Aorta (tissue), 5 donors: ENCODE measurements at regions not wholly inside any gene's neighbourhood (a gene's known extent, or its start where the extent isn't known, plus 50 kb on each side); places are given as distances from the start of the nearest gene placed in this dataset.

Experiments
- ATAC-seq: fragments of 200-7000 bp; cut with Tn5 transposase; one replicate; pipeline ENCODE4 v1.9.1; 2022; ENCODE audit warnings: moderate library complexity; ENCODE audit not compliant: low FRiP score
- DNase-seq, 2 donors: peaks; one replicate each; pipeline ENCODE4 v3.0.0-alpha.2; 2020
- H3K27ac ChIP-seq, 2 donors: one replicate each; pipeline ENCODE4 v1.5.1; 2013; ENCODE audit warnings: low read length in 2 of 2, mild to moderate bottlenecking in 2 of 2, moderate library complexity in 2 of 2, control low read depth in 1 of 2, inconsistent platforms in 1 of 2, low read depth in 1 of 2
- H3K27me3 ChIP-seq, 2 donors: one replicate each; pipeline ENCODE4 v1.6.1; 2013; ENCODE audit warnings: control low read depth in 1 of 2, low read length in 1 of 2, mild to moderate bottlenecking in 1 of 2, moderate library complexity in 1 of 2; ENCODE audit not compliant: insufficient read depth in 2 of 2, control insufficient read depth in 1 of 2
- H3K36me3 ChIP-seq, 2 donors: one replicate each; pipeline ENCODE4 v1.6.1; 2013; ENCODE audit warnings: control low read depth in 1 of 2, low read length in 1 of 2, mild to moderate bottlenecking in 1 of 2; ENCODE audit not compliant: insufficient read depth in 2 of 2, control insufficient read depth in 1 of 2
- H3K4me1 ChIP-seq, 2 donors: one replicate each; pipeline ENCODE4 v1.6.1; 2013; ENCODE audit warnings: low read length in 2 of 2, control low read depth in 1 of 2, mild to moderate bottlenecking in 1 of 2, moderate library complexity in 1 of 2; ENCODE audit not compliant: insufficient read depth in 2 of 2, control insufficient read depth in 1 of 2
- H3K4me3 ChIP-seq, 2 donors: one replicate each; pipeline ENCODE4 v1.5.1; 2013; ENCODE audit warnings: low read length in 2 of 2, control low read depth in 1 of 2, mild to moderate bottlenecking in 1 of 2
- H3K9me3 ChIP-seq: one replicate; pipeline ENCODE4 v1.6.1; 2013; ENCODE audit warnings: mild to moderate bottlenecking, low read length; ENCODE audit not compliant: control insufficient read depth
- WGBS, 2 donors: extraction: QIAGEN DNeasy Blood & Tissue Kit; methylation state at CpG; one replicate each; pipeline ENCODE4 v1.1.7; 2013; 5-methylcytosine and 5-hydroxymethylcytosine counted together
- intact Hi-C, 2 donors: fragments of 100-400 bp; cut with DNase I; formaldehyde crosslinking; loops; one replicate each; pipeline versions ENCODE4 v1.14.2 to v1.15.0; 2022
- donor health status: healthy with polysubstance abuse.
- donor health status: Bipolar disorder and iron deficiency.
- donor health status: DM: no; HTN: no; CAD: no.
- donor health status: DM: no; HTN: no; CAD: no.
- donor health status: DM: yes; HTN: yes; CAD: no.

DNA sequence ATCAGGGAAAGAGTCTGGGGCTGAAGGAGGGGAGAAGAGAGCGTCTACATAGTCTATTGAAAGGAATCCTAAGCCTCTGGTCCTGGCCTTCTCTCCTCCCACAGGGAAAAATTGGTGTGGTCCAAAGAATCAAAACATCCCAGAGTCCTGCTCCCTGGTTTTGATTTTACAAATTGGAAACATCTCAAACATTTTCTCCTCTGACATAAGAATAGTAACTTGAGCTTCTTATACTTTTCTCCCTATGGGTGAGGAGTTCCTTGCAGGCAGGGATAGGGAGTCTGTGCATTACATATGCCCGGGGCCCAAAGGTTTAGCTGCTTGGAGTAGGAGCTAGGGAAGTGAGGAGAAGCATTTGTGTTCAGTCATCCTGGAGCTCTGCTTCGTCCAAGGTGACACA, 120.0 kb upstream of the GGTLC1 start:
- intact Hi-C loops, result no loop called here
- WGBS, 2 donors, result 76 to 81% methylated on average over 3 of the region's 3 CpGs
- Histone ChIP-seq H3K27ac (no peak overlapping the region), H3K9me3 (no peaks in the 10 kb centered on the region), H3K27me3 (no peaks in the 10 kb centered on the region), H3K4me3 (no peak overlapping the region), H3K4me1 (no peaks in the 10 kb centered on the region), H3K36me3 (no peaks in the 10 kb centered on the region)
- no peak for DNase-seq
- ATAC-seq, result no peak

DNA sequence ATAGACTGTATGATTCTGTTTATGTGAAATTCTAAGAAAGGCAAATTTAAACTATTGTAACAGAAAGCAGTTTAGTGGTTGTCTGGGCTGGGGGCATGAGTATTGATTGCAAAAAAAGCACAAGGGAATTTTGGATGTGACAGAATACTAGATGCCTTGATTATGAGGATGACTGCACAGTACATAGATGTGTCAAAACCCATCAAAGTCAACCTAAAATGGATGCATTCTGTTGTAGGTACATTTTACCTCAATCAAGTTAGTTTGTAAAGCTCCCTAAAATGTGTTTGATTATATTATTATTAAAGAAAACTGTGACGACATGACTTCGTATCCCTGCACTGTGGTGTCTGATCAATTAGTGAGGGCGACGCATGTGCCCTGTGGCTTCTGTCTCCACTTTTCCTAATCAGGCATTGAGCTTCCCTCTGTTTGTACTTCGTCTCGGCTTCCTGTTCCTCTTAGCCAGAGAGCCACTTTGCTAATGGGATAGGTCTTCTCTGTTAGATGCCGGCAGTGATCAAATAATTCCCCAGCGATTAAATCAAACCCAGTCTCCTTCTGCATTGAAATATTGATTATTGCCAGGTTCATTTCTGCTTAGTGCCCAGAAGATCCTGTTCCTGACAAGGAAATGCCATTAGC, 118.3 kb upstream of the GGTLC1 start:
- H3K27me3 ChIP-seq, result no peaks in the 10 kb centered on the region
- DNase-seq (no peak), ATAC-seq (no peak)
- no peaks in the 10 kb centered on the region for H3K9me3 ChIP-seq
- intact Hi-C loops, result no loop called here
- no peaks in the 10 kb centered on the region for H3K36me3 ChIP-seq
- WGBS, 2 donors, result 78 to 82% methylated on average over 8 of the region's 8 CpGs
- H3K4me3 ChIP-seq, result no peak overlapping the region
- H3K4me1 ChIP-seq, result no peaks in the 10 kb centered on the region
- no peak overlapping the region for H3K27ac ChIP-seq

- 66 to 68% methylated on average over 4 of the region's 4 CpGs for WGBS, 2 donors
Measured at GRCh38 chr20:24106150-24106800, 117.7 kb upstream of the GGTLC1 start.

DNA sequence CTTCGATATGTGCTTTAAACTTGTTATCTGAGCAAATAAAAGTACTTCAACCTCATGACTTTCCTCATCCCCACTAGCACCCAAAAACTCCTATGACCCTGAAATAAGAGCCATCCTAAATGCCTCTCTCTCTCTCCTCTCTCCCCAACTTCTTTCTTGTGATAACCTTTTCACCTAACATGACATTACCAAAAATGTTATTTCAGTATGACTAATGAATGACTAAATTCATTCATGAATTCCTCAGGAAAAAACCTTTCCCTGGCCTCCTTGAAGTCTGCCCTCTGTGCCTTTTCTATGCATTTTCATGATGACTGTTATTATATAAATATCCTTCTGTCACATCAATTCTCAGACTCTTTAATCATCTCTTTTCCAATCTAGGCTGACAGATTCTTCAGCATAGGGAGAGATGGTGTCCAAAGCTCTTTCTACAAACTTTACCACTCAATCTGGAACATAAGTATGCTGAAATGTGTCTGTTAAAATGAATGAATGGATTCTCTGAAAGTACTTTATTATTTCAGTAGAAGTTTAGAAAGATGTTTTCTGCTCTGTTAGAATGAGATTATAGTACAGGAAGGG, 114.3 kb upstream of the GGTLC1 start:
- intact Hi-C loops, result no loop called here
- H3K4me3 ChIP-seq, result no peak overlapping the region
- 35 to 50% methylated on average over 1 of the region's 1 CpG for WGBS, 2 donors
- no peak for ATAC-seq
- no peaks in the 10 kb centered on the region for H3K4me1 ChIP-seq
- H3K27ac ChIP-seq, result no peak overlapping the region
- H3K27me3 ChIP-seq, result no peaks in the 10 kb centered on the region
- no peaks in the 10 kb centered on the region for H3K36me3 ChIP-seq
- DNase-seq, result no peak
- no peaks in the 10 kb centered on the region for H3K9me3 ChIP-seq

More at GRCh38 chr20:24106150-24106800, 117.7 kb upstream of the GGTLC1 start:
- Histone ChIP-seq H3K36me3 (no peaks in the 10 kb centered on the region), H3K27ac (no peak overlapping the region), H3K9me3 (no peaks in the 10 kb centered on the region), H3K4me3 (no peak overlapping the region), H3K27me3 (no peaks in the 10 kb centered on the region), H3K4me1 (no peaks in the 10 kb centered on the region)
- intact Hi-C loops, result no loop called here
- ATAC-seq (no peak), DNase-seq (no peak)

DNA sequence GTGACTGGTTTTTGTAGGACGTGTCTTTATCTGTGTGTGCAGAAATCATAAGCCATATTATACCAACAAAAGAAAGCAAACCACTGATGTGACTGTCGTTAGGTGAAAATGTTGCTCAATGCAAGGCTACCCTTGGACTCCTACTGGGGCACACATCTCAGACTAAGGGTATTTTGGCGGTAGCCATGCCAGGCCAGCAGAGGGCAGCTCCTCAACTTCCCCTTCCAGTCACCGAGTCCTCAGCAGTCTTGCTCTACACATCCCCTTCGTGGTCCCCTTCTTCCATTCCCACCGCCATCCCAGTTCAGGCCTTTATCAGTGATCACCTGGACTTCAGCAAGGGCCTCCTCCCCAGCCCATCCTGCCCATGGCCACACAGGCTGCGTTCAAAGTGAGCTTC, 113.7 kb upstream of the GGTLC1 start:
- Histone ChIP-seq H3K4me1 (no peaks in the 10 kb centered on the region), H3K27me3 (no peaks in the 10 kb centered on the region), H3K27ac (no peak overlapping the region), H3K4me3 (no peak overlapping the region), H3K36me3 (no peaks in the 10 kb centered on the region), H3K9me3 (no peaks in the 10 kb centered on the region)
- WGBS, 2 donors, result 55 to 66% methylated on average over 7 of the region's 7 CpGs
- intact Hi-C loops, result no loop called here
- no peak for ATAC-seq
- DNase-seq, result no peak

DNA sequence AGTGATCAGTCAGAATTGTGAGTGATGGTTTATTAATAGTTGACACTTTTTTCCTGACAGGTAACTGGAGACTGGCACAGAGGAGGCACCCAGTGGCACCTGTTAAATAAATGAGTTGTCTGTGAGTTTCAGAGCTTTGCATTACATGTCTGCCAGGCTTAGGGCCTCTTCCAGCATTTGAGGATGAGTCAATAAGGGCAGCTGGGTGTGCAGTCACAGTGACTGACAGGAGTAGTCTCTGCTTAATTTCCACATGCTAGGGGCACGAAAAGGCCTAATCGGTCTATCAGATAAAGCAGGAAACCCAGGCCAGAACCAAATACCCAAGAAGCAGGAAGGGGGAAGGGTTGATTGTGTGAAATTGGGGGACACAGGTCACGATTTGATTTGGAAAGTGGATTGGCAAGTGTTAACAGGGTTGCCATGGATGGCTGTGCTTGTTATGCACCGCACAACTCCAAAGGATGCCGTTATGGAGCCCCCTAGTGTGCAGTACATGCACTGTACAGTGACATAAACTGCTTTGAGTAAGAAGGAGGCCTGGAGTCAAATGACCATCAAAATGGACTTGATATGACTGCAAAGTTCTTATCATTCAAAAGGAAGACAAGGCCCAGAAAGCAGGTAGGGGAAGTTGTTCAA, 111.9 kb upstream of the GGTLC1 start:
- Histone ChIP-seq H3K27ac (no peak overlapping the region), H3K4me1 (no peaks in the 10 kb centered on the region), H3K9me3 (no peaks in the 10 kb centered on the region), H3K27me3 (no peaks in the 10 kb centered on the region), H3K4me3 (no peak overlapping the region), H3K36me3 (no peaks in the 10 kb centered on the region)
- no peak for DNase-seq
- intact Hi-C loops, result no loop called here
- ATAC-seq, result no peak
- 24 to 32% methylated on average over 5 of the region's 5 CpGs for whole genome bisulfite sequencing, 2 donors

GRCh38 chr20:24098886-24099285, 110.3 kb upstream of the GGTLC1 start:
- Histone ChIP-seq H3K36me3 (no peaks in the 10 kb centered on the region), H3K4me3 (no peak overlapping the region), H3K9me3 (no peaks in the 10 kb centered on the region), H3K27ac (no peak overlapping the region), H3K4me1 (no peaks in the 10 kb centered on the region), H3K27me3 (no peaks in the 10 kb centered on the region)
- intact Hi-C loops, result no loop called here
- ATAC-seq (no peak), DNase-seq (no peak)
- 68 to 71% methylated on average over 3 of the region's 3 CpGs for WGBS, 2 donors

- intact Hi-C loops, result no loop called here
- WGBS, 2 donors, result 91 to 96% methylated on average over 6 of the region's 6 CpGs
- no peaks in the 10 kb centered on the region for H3K4me1 ChIP-seq
- no peaks in the 10 kb centered on the region for H3K9me3 ChIP-seq
- no peaks in the 10 kb centered on the region for H3K27me3 ChIP-seq
- no peak for DNase-seq
- no peak overlapping the region for H3K27ac ChIP-seq
- no peak overlapping the region for H3K4me3 ChIP-seq
- no peak for ATAC-seq
- H3K36me3 ChIP-seq, result no peaks in the 10 kb centered on the region
Measured at GRCh38 chr20:24097506-24098245, 109.1 kb upstream of the GGTLC1 start.
